GM20000 (cell line): ENCODE measurements at regions not wholly inside any gene's neighbourhood (a gene's known extent, or its start where the extent isn't known, plus 50 kb on each side); places are given as distances from the start of the nearest gene placed in this dataset.

Source experiments
- DNase-seq: peaks from one replicate; pipeline ENCODE4 v3.0.0; 2012; ENCODE audit warnings: low spot score
- TF ChIP-seq, protein P1 (sequence below): IDR thresholded peaks from 2 replicates; pipeline ENCODE4 v1.5.1; 2012; ENCODE audit warnings: mild to moderate bottlenecking, control low read depth; ENCODE audit errors: extremely low read depth, missing control alignments

DNA sequence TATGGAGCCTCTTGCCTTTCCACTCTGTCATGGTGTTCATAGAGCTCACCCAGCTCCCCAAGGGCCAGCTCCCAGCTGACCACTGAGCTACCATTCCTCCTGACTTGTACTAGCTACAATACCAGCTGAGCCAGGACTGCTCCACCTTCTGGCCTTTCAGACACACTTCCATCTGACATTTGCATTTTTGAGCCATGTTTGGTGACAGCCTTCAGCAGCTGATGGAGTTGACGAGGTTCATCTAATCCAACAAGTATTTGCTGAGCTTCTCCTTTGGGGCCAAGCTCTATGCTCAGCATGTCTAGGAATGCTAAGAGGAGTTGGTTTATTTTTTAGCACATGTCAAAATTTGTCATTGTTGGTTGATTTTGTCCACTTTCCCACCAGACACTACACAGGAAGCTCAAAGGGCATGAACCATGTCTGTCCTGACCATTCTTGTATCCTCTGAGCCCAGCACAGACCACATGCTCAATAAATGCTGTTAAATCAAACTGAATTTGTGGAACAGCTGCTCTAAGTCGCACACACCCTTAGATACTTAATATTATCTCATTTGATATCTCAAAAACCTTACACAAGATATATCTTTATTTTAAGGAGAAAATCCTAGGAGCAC lies 142.6 kb upstream of the PPARGC1A start:
- peak; percentile 2 for DNase-seq
- TF ChIP-seq, protein P1, sequence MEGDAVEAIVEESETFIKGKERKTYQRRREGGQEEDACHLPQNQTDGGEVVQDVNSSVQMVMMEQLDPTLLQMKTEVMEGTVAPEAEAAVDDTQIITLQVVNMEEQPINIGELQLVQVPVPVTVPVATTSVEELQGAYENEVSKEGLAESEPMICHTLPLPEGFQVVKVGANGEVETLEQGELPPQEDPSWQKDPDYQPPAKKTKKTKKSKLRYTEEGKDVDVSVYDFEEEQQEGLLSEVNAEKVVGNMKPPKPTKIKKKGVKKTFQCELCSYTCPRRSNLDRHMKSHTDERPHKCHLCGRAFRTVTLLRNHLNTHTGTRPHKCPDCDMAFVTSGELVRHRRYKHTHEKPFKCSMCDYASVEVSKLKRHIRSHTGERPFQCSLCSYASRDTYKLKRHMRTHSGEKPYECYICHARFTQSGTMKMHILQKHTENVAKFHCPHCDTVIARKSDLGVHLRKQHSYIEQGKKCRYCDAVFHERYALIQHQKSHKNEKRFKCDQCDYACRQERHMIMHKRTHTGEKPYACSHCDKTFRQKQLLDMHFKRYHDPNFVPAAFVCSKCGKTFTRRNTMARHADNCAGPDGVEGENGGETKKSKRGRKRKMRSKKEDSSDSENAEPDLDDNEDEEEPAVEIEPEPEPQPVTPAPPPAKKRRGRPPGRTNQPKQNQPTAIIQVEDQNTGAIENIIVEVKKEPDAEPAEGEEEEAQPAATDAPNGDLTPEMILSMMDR, result peak; percentile 31

DNA sequence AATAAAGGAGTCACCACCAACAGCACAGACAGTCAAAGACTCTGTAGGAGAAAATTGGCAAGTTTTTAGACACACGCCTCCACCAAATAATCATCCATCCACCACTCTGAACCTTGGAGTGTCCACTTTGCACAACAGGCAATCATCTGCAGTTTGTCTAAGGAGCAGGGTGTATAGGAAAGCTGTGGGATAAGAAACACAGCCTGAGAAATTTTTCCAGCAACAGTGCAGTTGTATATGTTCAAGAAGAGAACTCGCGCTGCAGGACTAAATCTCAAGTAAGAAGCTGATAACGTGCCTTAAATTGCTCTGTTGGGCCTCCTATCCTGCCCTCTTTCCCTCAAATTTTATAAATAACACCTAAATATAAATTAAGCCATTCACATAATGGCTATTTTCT lies 136.7 kb upstream of the PPARGC1A start:
- DNase-seq, result no peak
- TF ChIP-seq, protein P1, result no peak

DNA sequence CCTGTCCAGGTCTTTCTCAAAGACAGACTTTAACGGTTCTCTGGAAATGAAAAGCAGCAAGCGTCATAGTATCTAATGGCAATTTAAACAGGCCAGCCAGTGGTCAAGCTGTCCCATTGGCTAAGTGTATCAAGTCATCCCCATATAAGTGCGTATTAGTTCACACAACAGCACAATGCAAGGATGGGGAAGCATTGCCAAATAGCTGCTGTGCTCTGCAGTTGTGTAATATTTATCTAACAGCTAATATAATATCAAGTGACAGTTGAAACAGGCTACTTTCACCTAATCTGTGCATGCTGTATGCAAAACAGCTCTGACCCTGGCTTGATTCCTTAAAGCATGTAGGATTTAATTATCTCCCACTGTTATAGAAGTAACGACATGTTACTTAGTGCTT lies 134.8 kb upstream of the PPARGC1A start:
- DNase-seq, result no peak
- TF ChIP-seq, protein P1, result no peak

DNA sequence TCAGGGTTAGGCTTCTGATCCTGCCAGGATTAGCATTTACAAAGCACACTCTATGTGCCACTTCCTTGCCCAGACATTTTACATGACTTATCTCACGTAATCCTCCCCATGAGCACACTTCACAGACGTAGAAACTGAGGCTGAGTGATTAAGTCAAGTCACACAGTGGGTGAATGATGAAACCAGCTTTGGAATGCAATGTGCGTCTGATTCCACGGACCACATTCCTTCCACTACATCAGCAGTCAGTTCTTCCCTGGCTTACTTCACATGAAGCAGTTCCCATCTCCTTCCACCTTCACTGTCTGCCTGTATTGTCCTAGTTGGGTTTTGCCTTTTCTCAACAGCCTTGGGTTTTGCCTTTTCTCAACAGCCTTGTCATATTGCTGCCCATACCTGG lies 134.3 kb upstream of the PPARGC1A start:
- no peak for DNase-seq

DNA sequence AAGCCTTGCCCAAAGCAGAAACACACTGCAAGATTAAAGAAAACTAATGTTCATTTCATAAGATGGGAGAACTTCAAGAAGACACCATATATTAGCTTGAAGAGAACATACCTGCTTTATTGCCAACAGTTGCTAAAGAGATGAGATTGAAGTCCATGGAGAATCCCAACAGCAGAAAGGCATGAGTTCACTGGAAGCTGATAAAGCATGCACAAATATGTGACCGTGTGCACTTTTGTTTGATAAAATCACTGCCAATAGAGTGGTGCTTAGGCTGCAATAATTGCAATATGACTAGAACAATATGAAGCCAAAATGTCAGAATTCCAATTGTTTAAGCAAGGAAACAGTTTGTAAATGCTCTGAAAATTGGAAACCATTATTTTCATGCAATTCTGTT lies 125.9 kb upstream of the PPARGC1A start:
- DNase-seq, result no peak
- TF ChIP-seq, protein P1, result no peak

More for the DNA sequence above, 134.3 kb upstream of the PPARGC1A start:
- TF ChIP-seq, protein P1, result no peak

DNA sequence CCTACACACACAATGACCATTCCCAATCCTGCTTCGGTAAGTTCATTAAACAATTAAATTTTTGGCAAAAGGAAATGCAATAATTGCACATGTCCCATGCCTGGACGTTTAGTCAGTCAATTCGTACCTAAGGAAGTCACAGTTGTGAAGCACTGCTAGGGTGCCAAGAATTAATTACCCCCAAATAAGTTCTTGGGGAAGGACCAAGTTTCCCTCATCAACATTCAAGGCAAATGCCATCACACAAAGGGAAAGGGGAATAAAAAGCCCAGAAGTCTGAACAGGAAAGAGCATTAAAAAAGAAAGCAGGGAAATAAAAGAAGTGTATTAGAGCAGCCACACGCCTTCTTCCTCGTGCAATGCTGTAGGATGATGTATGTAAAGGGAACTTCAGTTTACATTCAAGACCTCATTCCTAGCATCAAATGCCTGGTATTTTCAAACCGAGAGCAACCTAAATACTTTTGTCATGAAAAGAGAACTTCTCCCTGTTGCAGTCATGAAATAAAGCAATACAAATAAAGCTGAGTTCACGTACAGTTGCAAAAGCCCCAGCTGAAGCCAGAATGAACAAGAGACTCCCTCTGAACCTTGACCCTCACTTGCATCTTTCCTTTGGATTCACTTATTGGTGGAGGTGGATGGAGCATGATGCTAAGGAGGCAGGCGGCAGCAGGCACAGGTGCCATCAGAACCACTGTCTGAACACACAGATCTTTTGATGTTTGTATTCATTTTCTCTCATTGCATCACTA lies 124.0 kb upstream of the PPARGC1A start:
- DNase-seq, result no peak
- TF ChIP-seq, protein P1, result no peak

DNA sequence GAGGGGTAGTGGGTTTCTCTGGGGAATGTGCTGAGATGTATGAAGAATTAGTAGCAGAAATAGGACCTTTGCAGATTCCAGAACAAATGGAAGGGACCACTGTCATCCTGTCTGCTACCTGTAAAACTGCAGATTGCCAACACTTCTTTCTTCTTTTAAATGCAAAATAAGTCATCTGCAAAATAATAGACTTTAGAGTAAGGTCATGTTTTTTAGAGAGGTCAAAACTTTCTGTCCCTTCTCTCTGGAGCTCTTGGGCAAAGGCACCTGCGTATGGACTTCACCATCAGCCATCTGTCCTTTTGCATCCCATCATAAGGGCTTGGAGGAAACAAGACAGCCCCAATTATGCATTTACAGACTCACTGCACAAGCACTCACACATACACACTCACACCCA lies 121.1 kb upstream of the PPARGC1A start:
- no peak for DNase-seq
- TF ChIP-seq, protein P1, result no peak
